ENCODE measurements at regions not wholly inside any gene's neighbourhood (a gene's known extent, or its start where the extent isn't known, plus 50 kb on each side); places are given as distances from the start of the nearest gene placed in this dataset.

- TF ChIP-seq NFE2L1 (CRISPR knock-in tag; IDR thresholded peaks at IDR 0.05) (no peak), CBFB (CRISPR knock-in tag; IDR thresholded peaks at IDR 0.05; ENCODE audit: low read depth) (no peak), AFF4 (CRISPR knock-in tag; IDR thresholded peaks at IDR 0.05; ENCODE audit: borderline replicate concordance) (no peak), TEAD1 (CRISPR knock-in tag; IDR thresholded peaks at IDR 0.05) (no peak), OVOL2 (CRISPR knock-in tag; IDR thresholded peaks at IDR 0.05; ENCODE audit: borderline replicate concordance) (no peak), RELA (CRISPR knock-in tag; IDR thresholded peaks at IDR 0.05; ENCODE audit: borderline replicate concordance) (no peak), MXD4 (CRISPR knock-in tag; IDR thresholded peaks at IDR 0.05; ENCODE audit: borderline replicate concordance) (no peak), FOXJ3 (CRISPR knock-in tag; IDR thresholded peaks at IDR 0.05; ENCODE audit: borderline replicate concordance) (no peak), ZNF263 (CRISPR knock-in tag; IDR thresholded peaks at IDR 0.05; ENCODE audit: low read depth) (no peak), ZNF396 (CRISPR knock-in tag; IDR thresholded peaks at IDR 0.05; ENCODE audit: borderline replicate concordance) (no peak)
- TF ChIP-seq, protein P1, sequence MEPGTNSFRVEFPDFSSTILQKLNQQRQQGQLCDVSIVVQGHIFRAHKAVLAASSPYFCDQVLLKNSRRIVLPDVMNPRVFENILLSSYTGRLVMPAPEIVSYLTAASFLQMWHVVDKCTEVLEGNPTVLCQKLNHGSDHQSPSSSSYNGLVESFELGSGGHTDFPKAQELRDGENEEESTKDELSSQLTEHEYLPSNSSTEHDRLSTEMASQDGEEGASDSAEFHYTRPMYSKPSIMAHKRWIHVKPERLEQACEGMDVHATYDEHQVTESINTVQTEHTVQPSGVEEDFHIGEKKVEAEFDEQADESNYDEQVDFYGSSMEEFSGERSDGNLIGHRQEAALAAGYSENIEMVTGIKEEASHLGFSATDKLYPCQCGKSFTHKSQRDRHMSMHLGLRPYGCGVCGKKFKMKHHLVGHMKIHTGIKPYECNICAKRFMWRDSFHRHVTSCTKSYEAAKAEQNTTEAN (CRISPR knock-in tag; IDR thresholded peaks at IDR 0.05) = no peak
- TF ChIP-seq, protein P2, sequence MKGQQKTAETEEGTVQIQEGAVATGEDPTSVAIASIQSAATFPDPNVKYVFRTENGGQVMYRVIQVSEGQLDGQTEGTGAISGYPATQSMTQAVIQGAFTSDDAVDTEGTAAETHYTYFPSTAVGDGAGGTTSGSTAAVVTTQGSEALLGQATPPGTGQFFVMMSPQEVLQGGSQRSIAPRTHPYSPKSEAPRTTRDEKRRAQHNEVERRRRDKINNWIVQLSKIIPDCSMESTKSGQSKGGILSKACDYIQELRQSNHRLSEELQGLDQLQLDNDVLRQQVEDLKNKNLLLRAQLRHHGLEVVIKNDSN (CRISPR knock-in tag; IDR thresholded peaks at IDR 0.05) = no peak
Observed at GRCh38 chr6:104632588-104632987, 227.1 kb downstream of the HACE1 start (continued).

- CTCF ChIA-PET = no interaction called here
- TF ChIP-seq GABPB1 (CRISPR knock-in tag; IDR thresholded peaks at IDR 0.05) = no peak
- no peak for TF ChIP-seq ZNF263 (CRISPR knock-in tag; IDR thresholded peaks at IDR 0.05; ENCODE audit: low read depth)
- no peak for TF ChIP-seq NR3C1 (CRISPR knock-in tag; conservative IDR thresholded peaks at IDR 0.05; ENCODE audit: low read depth)
- no peak for TF ChIP-seq NFE2L1 (CRISPR knock-in tag; IDR thresholded peaks at IDR 0.05)
- TF ChIP-seq JUN (CRISPR knock-in tag; IDR thresholded peaks at IDR 0.05) = no peak
- no peak for TF ChIP-seq FOXP4 (CRISPR knock-in tag; IDR thresholded peaks at IDR 0.05)
- Mint-ChIP-seq H3K9me3 (peaks cover 9% of the 10 kb centered on the region; the same call in 1 of the 2 replicates), H3K36me3 (no peaks in the 10 kb centered on the region), H3K27ac (no peak overlapping the region), H3K27me3 (ENCODE audit: low read depth) (no peaks in the 10 kb centered on the region), H3K4me3 (no peak overlapping the region), H3K4me1 (peaks cover 22% of the 10 kb centered on the region)
- ATAC-seq = peak; percentile 39
- no peak for DNase-seq (ENCODE audit: low spot score)
- POLR2A ChIA-PET = no interaction called here
Observed at GRCh38 chr6:104630955-104631354, 228.8 kb downstream of the HACE1 start.

- peaks cover 9% of the 10 kb centered on the region; the same call in 1 of the 2 replicates for H3K9me3 Mint-ChIP-seq
- ATAC-seq = peak; percentile 75
- POLR2A ChIA-PET = no interaction called here
- H3K4me1 Mint-ChIP-seq = peaks cover 22% of the 10 kb centered on the region
- no peak for DNase-seq (ENCODE audit: low spot score)
- no peak overlapping the region for H3K4me3 Mint-ChIP-seq
- H3K36me3 Mint-ChIP-seq = no peaks in the 10 kb centered on the region
- H3K27ac Mint-ChIP-seq = no peak overlapping the region
- no peaks in the 10 kb centered on the region for H3K27me3 Mint-ChIP-seq (ENCODE audit: low read depth)
- CTCF ChIA-PET = no interaction called here
- TF ChIP-seq ZMAT4 (CRISPR knock-in tag; IDR thresholded peaks at IDR 0.05) (no peak), JUN (CRISPR knock-in tag; IDR thresholded peaks at IDR 0.05) (no peak), ZNF219 (CRISPR knock-in tag; IDR thresholded peaks at IDR 0.05; ENCODE audit: borderline replicate concordance) (no peak), STAT6 (CRISPR knock-in tag; conservative IDR thresholded peaks at IDR 0.05; ENCODE audit: low read depth) (no peak), GTF2I (CRISPR knock-in tag; conservative IDR thresholded peaks at IDR 0.05) (no peak), EMX1 (CRISPR knock-in tag; IDR thresholded peaks at IDR 0.05) (no peak), ZNF263 (CRISPR knock-in tag; IDR thresholded peaks at IDR 0.05; ENCODE audit: low read depth) (no peak), MAX (CRISPR knock-in tag; IDR thresholded peaks at IDR 0.05) (no peak), NR2C2 (CRISPR knock-in tag; IDR thresholded peaks at IDR 0.05) (no peak), SOX15 (CRISPR knock-in tag; IDR thresholded peaks at IDR 0.05) (no peak)
Observed at GRCh38 chr6:104630522-104630921, 229.2 kb downstream of the HACE1 start.

Data from WTC11 (cell line).